IPS-18a (cell line): ENCODE measurements at regions not wholly inside any gene's neighbourhood (a gene's known extent, or its start where the extent isn't known, plus 50 kb on each side); places are given as distances from the start of the nearest gene placed in this dataset.

Experiments
- H3K27ac ChIP-seq: one replicate; pipeline ENCODE4 v1.5.1; 2013; ENCODE audit warnings: low read length
- H3K27me3 ChIP-seq: one replicate; pipeline ENCODE4 v1.6.1; 2013; ENCODE audit warnings: mild to moderate bottlenecking, low read length; ENCODE audit not compliant: control insufficient read depth, insufficient read depth
- H3K36me3 ChIP-seq: one replicate; pipeline ENCODE4 v1.6.1; 2013; ENCODE audit warnings: low read depth, low read length; ENCODE audit not compliant: control insufficient read depth
- H3K4me1 ChIP-seq: one replicate; pipeline ENCODE4 v1.6.1; 2013; ENCODE audit warnings: low read depth, low read length; ENCODE audit not compliant: control insufficient read depth
- H3K4me3 ChIP-seq: one replicate; pipeline ENCODE4 v1.5.1; 2013; ENCODE audit warnings: low read length
- H3K9ac ChIP-seq: one replicate; pipeline ENCODE4 v1.6.1; 2013; ENCODE audit warnings: mild to moderate bottlenecking, low read length, moderate library complexity
- H3K9me3 ChIP-seq: one replicate; pipeline ENCODE4 v1.6.1; 2013; ENCODE audit warnings: low read depth, low read length; ENCODE audit not compliant: control insufficient read depth

GRCh38 chr16:5730783-5731182 is 633.2 kb upstream of the EEF2KMT start:
- no peak overlapping the region for H3K9ac ChIP-seq
- no peak overlapping the region for H3K27ac ChIP-seq
- no peaks in the 10 kb centered on the region for H3K27me3 ChIP-seq
- no peaks in the 10 kb centered on the region for H3K4me1 ChIP-seq
- H3K4me3 ChIP-seq: no peak overlapping the region
- H3K9me3 ChIP-seq: no peaks in the 10 kb centered on the region
- no peaks in the 10 kb centered on the region for H3K36me3 ChIP-seq

GRCh38 chr16:5722116-5722619 is 624.6 kb upstream of the EEF2KMT start:
- no peak overlapping the region for H3K27ac ChIP-seq

GRCh38 chr16:5715155-5715554 is 617.6 kb upstream of the EEF2KMT start:
- Histone ChIP-seq H3K4me3 (no peak overlapping the region), H3K36me3 (no peaks in the 10 kb centered on the region), H3K4me1 (no peaks in the 10 kb centered on the region), H3K9me3 (no peaks in the 10 kb centered on the region), H3K27me3 (no peaks in the 10 kb centered on the region), H3K9ac (no peak overlapping the region), H3K27ac (no peak overlapping the region)

More at GRCh38 chr16:5722116-5722619, 624.6 kb upstream of the EEF2KMT start:
- H3K9me3 ChIP-seq: no peaks in the 10 kb centered on the region
- no peaks in the 10 kb centered on the region for H3K4me1 ChIP-seq
- no peak overlapping the region for H3K9ac ChIP-seq
- no peaks in the 10 kb centered on the region for H3K27me3 ChIP-seq
- no peaks in the 10 kb centered on the region for H3K36me3 ChIP-seq
- H3K4me3 ChIP-seq: no peak overlapping the region

- no peaks in the 10 kb centered on the region for H3K36me3 ChIP-seq
- H3K4me3 ChIP-seq: no peak overlapping the region
- H3K4me1 ChIP-seq: no peaks in the 10 kb centered on the region
- H3K27ac ChIP-seq: no peak overlapping the region
- no peaks in the 10 kb centered on the region for H3K27me3 ChIP-seq
- no peak overlapping the region for H3K9ac ChIP-seq
- H3K9me3 ChIP-seq: no peaks in the 10 kb centered on the region
Measured at GRCh38 chr16:5709889-5710288, 612.3 kb upstream of the EEF2KMT start.

GRCh38 chr16:5706211-5706610 is 608.6 kb upstream of the EEF2KMT start:
- Histone ChIP-seq H3K9ac (no peak overlapping the region), H3K27ac (no peak overlapping the region), H3K27me3 (no peaks in the 10 kb centered on the region), H3K9me3 (no peaks in the 10 kb centered on the region), H3K4me3 (no peak overlapping the region), H3K36me3 (no peaks in the 10 kb centered on the region), H3K4me1 (no peaks in the 10 kb centered on the region)

GRCh38 chr16:5704271-5704670 is 606.7 kb upstream of the EEF2KMT start:
- Histone ChIP-seq H3K4me1 (no peaks in the 10 kb centered on the region), H3K27ac (no peak overlapping the region), H3K9me3 (no peaks in the 10 kb centered on the region), H3K27me3 (no peaks in the 10 kb centered on the region), H3K4me3 (no peak overlapping the region), H3K36me3 (no peaks in the 10 kb centered on the region), H3K9ac (no peak overlapping the region)

- Histone ChIP-seq H3K9me3 (no peaks in the 10 kb centered on the region), H3K27me3 (no peaks in the 10 kb centered on the region), H3K4me1 (no peaks in the 10 kb centered on the region), H3K27ac (no peak overlapping the region), H3K36me3 (no peaks in the 10 kb centered on the region), H3K4me3 (no peak overlapping the region), H3K9ac (no peak overlapping the region)
Measured at GRCh38 chr16:5693426-5693825, 595.8 kb upstream of the EEF2KMT start.

- H3K36me3 ChIP-seq: no peaks in the 10 kb centered on the region
- no peaks in the 10 kb centered on the region for H3K27me3 ChIP-seq
- H3K4me1 ChIP-seq: no peaks in the 10 kb centered on the region
- no peak overlapping the region for H3K9ac ChIP-seq
- no peaks in the 10 kb centered on the region for H3K9me3 ChIP-seq
- H3K4me3 ChIP-seq: no peak overlapping the region
- H3K27ac ChIP-seq: no peak overlapping the region
Measured at GRCh38 chr16:5681966-5682365, 584.4 kb upstream of the EEF2KMT start.

GRCh38 chr16:5678371-5678770 is 580.8 kb upstream of the EEF2KMT start:
- Histone ChIP-seq H3K4me1 (no peaks in the 10 kb centered on the region), H3K9me3 (no peaks in the 10 kb centered on the region), H3K4me3 (no peak overlapping the region), H3K27ac (no peak overlapping the region), H3K9ac (no peak overlapping the region), H3K27me3 (no peaks in the 10 kb centered on the region), H3K36me3 (no peaks in the 10 kb centered on the region)

- H3K9ac ChIP-seq: no peak overlapping the region
- no peaks in the 10 kb centered on the region for H3K36me3 ChIP-seq
- no peak overlapping the region for H3K27ac ChIP-seq
- H3K27me3 ChIP-seq: no peaks in the 10 kb centered on the region
- no peaks in the 10 kb centered on the region for H3K4me1 ChIP-seq
- H3K9me3 ChIP-seq: no peaks in the 10 kb centered on the region
- H3K4me3 ChIP-seq: no peak overlapping the region
Measured at GRCh38 chr16:5671421-5671820, 573.8 kb upstream of the EEF2KMT start.

- Histone ChIP-seq H3K9me3 (no peaks in the 10 kb centered on the region), H3K27ac (no peak overlapping the region), H3K4me1 (no peaks in the 10 kb centered on the region), H3K27me3 (no peaks in the 10 kb centered on the region), H3K4me3 (no peak overlapping the region), H3K36me3 (no peaks in the 10 kb centered on the region), H3K9ac (no peak overlapping the region)
Measured at GRCh38 chr16:5670198-5670597, 572.6 kb upstream of the EEF2KMT start.

- Histone ChIP-seq H3K4me3 (no peak overlapping the region), H3K27me3 (no peaks in the 10 kb centered on the region), H3K36me3 (no peaks in the 10 kb centered on the region), H3K27ac (no peak overlapping the region), H3K4me1 (no peaks in the 10 kb centered on the region), H3K9ac (no peak overlapping the region), H3K9me3 (no peaks in the 10 kb centered on the region)
Measured at GRCh38 chr16:5668553-5668952, 571.0 kb upstream of the EEF2KMT start.
